ENCODE measurements at regions not wholly inside any gene's neighbourhood (a gene's known extent, or its start where the extent isn't known, plus 50 kb on each side); places are given as distances from the start of the nearest gene placed in this dataset.

GRCh38 chr7:25807086-25807611 lies 344.8 kb upstream of the NFE2L3 start:
- H3K4me1 ChIP-seq = no peaks in the 10 kb centered on the region
- no peak overlapping the region for H3K27ac ChIP-seq
- TF ChIP-seq Cebpa-rat (IDR thresholded peaks at IDR 0.05) = no peak
- no peak overlapping the region for H3K4me2 ChIP-seq
- H3K9me3 ChIP-seq (replicated peaks in 1 of 11) = no peaks in the 10 kb centered on the region
- no peak overlapping the region for H3K9ac ChIP-seq
- no peaks in the 10 kb centered on the region for H3K36me3 ChIP-seq
- no peaks in the 10 kb centered on the region for H4K20me1 ChIP-seq
- H3K4me3 ChIP-seq = no peak overlapping the region
- H3K27me3 ChIP-seq = no peaks in the 10 kb centered on the region

DNA sequence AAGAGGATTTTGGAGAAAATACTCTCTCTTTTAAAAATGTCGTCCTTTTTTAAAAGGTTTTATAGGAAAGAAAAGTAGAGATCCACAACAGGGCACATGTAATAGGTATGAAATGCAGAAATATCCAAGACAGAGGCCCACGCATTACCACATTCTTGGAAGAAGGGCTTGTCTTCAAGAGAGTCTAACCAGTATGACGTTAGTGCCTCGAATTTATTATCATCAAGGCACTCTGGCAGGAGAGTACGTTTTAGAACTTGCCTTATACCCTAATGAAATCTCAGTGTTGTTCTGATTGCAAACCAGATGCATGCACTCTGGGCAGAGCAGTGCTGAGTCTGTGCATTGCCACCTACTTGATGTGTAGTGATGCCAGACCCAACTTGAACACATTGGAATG lies 342.6 kb upstream of the NFE2L3 start:
- TF ChIP-seq Cebpa-rat (IDR thresholded peaks at IDR 0.05) = no peak
- H3K27me3 ChIP-seq = no peaks in the 10 kb centered on the region

GRCh38 chr7:25812086-25812850 lies 339.7 kb upstream of the NFE2L3 start:
- Histone ChIP-seq H3K27ac (no peak overlapping the region), H4K20me1 (no peaks in the 10 kb centered on the region), H3K36me3 (no peaks in the 10 kb centered on the region), H3K9ac (no peak overlapping the region), H3K9me3 (replicated peaks in 1 of 11) (peaks cover 0 to 10% (median 0%) of the 10 kb centered on the region in 11 experiments; a peak in 1 of 22 replicates), H3K4me1 (no peaks in the 10 kb centered on the region), H3K4me2 (no peak overlapping the region), H3K4me3 (no peak overlapping the region), H3K27me3 (no peaks in the 10 kb centered on the region)
- TF ChIP-seq Cebpa-rat (IDR thresholded peaks at IDR 0.05) = no peak

More for the DNA sequence above, 342.6 kb upstream of the NFE2L3 start:
- Histone ChIP-seq H3K9me3 (replicated peaks in 1 of 11) (no peaks in the 10 kb centered on the region), H3K4me3 (no peak overlapping the region), H3K36me3 (no peaks in the 10 kb centered on the region), H4K20me1 (no peaks in the 10 kb centered on the region), H3K4me1 (no peaks in the 10 kb centered on the region), H3K4me2 (no peak overlapping the region), H3K27ac (no peak overlapping the region), H3K9ac (no peak overlapping the region)

GRCh38 chr7:25813381-25813780 lies 338.6 kb upstream of the NFE2L3 start:
- Histone ChIP-seq H3K27ac (no peak overlapping the region), H3K36me3 (no peaks in the 10 kb centered on the region), H3K4me2 (no peak overlapping the region), H3K9ac (no peak overlapping the region), H3K27me3 (no peaks in the 10 kb centered on the region), H3K9me3 (replicated peaks in 1 of 11) (peaks cover 0 to 10% (median 0%) of the 10 kb centered on the region in 11 experiments; a peak in 1 of 22 replicates), H3K4me1 (no peaks in the 10 kb centered on the region), H4K20me1 (no peaks in the 10 kb centered on the region), H3K4me3 (no peak overlapping the region)
- no peak for TF ChIP-seq Cebpa-rat (IDR thresholded peaks at IDR 0.05)

DNA sequence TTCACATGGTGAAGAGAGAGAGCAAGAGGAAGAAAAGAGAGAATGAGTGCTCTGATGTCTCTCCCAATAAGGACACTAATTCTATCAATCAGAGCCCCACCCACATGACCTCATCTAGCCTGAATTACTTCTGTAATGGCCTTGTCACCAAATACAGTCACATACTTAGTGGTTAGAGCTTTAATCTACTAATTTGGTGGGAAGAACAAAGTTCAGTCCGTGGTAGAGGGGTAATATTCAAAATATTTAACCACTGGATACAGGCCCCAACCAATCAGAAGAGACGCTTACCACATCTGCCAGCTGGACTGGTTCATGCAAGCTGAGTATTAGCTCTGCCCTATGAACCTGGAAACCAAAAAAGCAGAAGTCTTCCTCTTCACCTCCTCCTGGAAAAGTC lies 336.3 kb upstream of the NFE2L3 start:
- Histone ChIP-seq H3K27ac (no peak overlapping the region), H3K4me3 (no peak overlapping the region), H3K27me3 (no peaks in the 10 kb centered on the region), H3K4me2 (no peak overlapping the region), H4K20me1 (no peaks in the 10 kb centered on the region), H3K9ac (no peak overlapping the region), H3K4me1 (no peaks in the 10 kb centered on the region), H3K9me3 (replicated peaks in 1 of 11) (peaks cover 0 to 10% (median 0%) of the 10 kb centered on the region in 11 experiments; a peak in 1 of 22 replicates), H3K36me3 (no peaks in the 10 kb centered on the region)
- TF ChIP-seq Cebpa-rat (IDR thresholded peaks at IDR 0.05) = no peak

GRCh38 chr7:25820432-25821040 lies 331.5 kb upstream of the NFE2L3 start:
- H4K20me1 ChIP-seq = no peaks in the 10 kb centered on the region
- no peak overlapping the region for H3K4me2 ChIP-seq
- no peak for TF ChIP-seq Cebpa-rat (IDR thresholded peaks at IDR 0.05)
- peaks cover 0 to 5% (median 0%) of the 10 kb centered on the region in 11 experiments; a peak in 1 of 22 replicates for H3K9me3 ChIP-seq (replicated peaks in 1 of 11)
- no peak overlapping the region for H3K27ac ChIP-seq
- H3K9ac ChIP-seq = no peak overlapping the region
- no peaks in the 10 kb centered on the region for H3K36me3 ChIP-seq
- peaks cover 0 to 3% (median 0%) of the 10 kb centered on the region in 10 experiments; a peak in 1 of 20 replicates for H3K4me1 ChIP-seq
- H3K4me3 ChIP-seq = no peak overlapping the region
- H3K27me3 ChIP-seq = no peaks in the 10 kb centered on the region

DNA sequence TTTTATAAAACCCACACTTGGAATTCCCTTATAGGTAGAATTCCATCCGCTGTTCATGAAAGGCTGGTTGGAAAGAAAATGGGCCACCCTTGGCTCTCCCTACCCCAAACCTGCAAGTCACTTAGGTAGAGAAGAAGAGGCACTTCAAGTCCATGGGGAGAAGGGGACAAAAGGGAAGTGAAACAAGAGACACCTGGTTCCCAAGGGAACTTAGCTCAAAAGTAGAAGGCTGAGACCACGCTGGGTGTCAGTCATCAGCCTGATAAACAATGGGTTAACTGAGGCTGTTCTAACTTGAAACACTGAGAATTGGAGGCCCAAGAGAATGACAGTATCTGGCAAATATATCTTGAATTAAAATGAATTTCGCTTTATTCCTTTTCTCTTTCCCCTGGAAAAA lies 330.8 kb upstream of the NFE2L3 start:
- no peaks in the 10 kb centered on the region for H3K27me3 ChIP-seq
- H3K9ac ChIP-seq = no peak overlapping the region
- H3K4me3 ChIP-seq = no peak overlapping the region
- H3K27ac ChIP-seq = no peak overlapping the region
- TF ChIP-seq Cebpa-rat (IDR thresholded peaks at IDR 0.05) = no peak
- 0 out of 22 replicates have a peak, but pooled peaks cover 0 to 4% (median 0%) of the 10 kb centered on the region in 11 experiments for H3K9me3 ChIP-seq (replicated peaks in 1 of 11)
- H4K20me1 ChIP-seq = no peaks in the 10 kb centered on the region
- H3K4me1 ChIP-seq = peaks cover 0 to 3% (median 0%) of the 10 kb centered on the region in 10 experiments; a peak in 1 of 20 replicates
- H3K4me2 ChIP-seq = peak overlapping the region in 1 of 11 experiments; percentile 8; a peak in 1 of 22 replicates
- no peaks in the 10 kb centered on the region for H3K36me3 ChIP-seq

GRCh38 chr7:25822823-25823222 lies 329.2 kb upstream of the NFE2L3 start:
- no peak overlapping the region for H3K27ac ChIP-seq
- no peaks in the 10 kb centered on the region for H3K36me3 ChIP-seq
- no peaks in the 10 kb centered on the region for H3K27me3 ChIP-seq
- TF ChIP-seq Cebpa-rat (IDR thresholded peaks at IDR 0.05) = no peak
- H3K4me1 ChIP-seq = peaks cover 0 to 3% (median 0%) of the 10 kb centered on the region in 10 experiments; a peak in 1 of 20 replicates
- no peaks in the 10 kb centered on the region; a peak in 3 of 22 replicates for H3K9me3 ChIP-seq (replicated peaks in 1 of 11)
- no peaks in the 10 kb centered on the region for H4K20me1 ChIP-seq
- no peak overlapping the region for H3K4me3 ChIP-seq
- H3K4me2 ChIP-seq = no peak overlapping the region
- H3K9ac ChIP-seq = no peak overlapping the region

DNA sequence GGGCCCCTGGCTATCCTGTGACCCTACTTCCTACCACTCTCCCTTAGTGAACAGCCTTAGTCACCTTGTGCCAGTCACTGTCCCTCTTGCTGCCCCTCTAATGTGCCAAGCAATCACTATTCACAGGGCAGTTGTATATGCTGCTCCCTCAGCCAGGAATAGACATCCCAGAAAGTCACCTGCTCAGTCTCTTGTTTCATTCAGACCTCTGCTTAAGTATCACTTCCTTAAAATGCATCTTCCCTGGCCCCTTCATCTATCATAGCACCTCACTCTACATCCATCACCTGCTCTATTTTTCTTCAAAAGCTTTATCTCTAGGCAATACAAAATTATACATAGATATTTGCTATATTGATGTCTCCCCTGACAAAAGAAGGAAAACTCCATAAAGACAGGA lies 328.4 kb upstream of the NFE2L3 start:
- TF ChIP-seq Cebpa-rat (IDR thresholded peaks at IDR 0.05) = no peak
- no peak overlapping the region for H3K4me3 ChIP-seq
- H3K27me3 ChIP-seq = no peaks in the 10 kb centered on the region
- H3K9ac ChIP-seq = no peak overlapping the region
- no peaks in the 10 kb centered on the region for H3K36me3 ChIP-seq
- no peak overlapping the region for H3K4me2 ChIP-seq
- H3K4me1 ChIP-seq = peaks cover 0 to 3% (median 0%) of the 10 kb centered on the region in 10 experiments; a peak in 1 of 20 replicates
- H3K9me3 ChIP-seq (replicated peaks in 1 of 11) = peaks cover 0 to 3% (median 0%) of the 10 kb centered on the region in 11 experiments; a peak in 3 of 22 replicates
- no peak overlapping the region for H3K27ac ChIP-seq
- H4K20me1 ChIP-seq = no peaks in the 10 kb centered on the region

All from BLaER1 treated with 17β-estradiol and CSF1 and Interleukin-3, amounts not matched to agents 10 nM and 100 nM (cell line).